GM18868 (cell line): ENCODE measurements at regions not wholly inside any gene's neighbourhood (a gene's known extent, or its start where the extent isn't known, plus 50 kb on each side); places are given as distances from the start of the nearest gene placed in this dataset.
A peak's percentile ranks its signal among the peaks of the same experiment; 100 is the strongest.

Source experiments
- ATAC-seq: cut with Tn5 transposase; IDR thresholded peaks from one replicate; pipeline ENCODE4 v1.9.1; 2021; ENCODE audit warnings: mild to moderate bottlenecking, moderate library complexity; ENCODE audit not compliant: unreplicated experiment

DNA sequence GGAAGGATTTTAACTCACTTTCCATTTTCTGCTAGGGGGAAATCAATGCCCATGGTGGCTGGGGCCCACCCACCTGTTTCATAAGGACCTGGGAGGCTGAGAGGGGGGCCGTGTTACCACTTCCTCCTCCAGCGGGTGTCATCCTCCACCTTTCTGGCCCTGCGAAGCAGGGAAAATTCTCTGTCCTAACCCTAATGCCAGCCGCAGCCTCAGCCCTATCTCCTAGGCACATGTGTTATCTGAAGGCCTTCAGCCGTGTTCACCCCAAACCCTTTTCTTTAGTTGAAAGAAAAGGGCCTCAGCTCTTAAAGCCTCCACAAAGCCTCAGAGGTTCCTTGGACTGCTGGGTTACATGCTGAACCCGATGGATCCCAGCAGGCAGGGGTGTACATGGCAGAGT lies 55.4 kb upstream of the NECTIN1 start:
- no peak for ATAC-seq

DNA sequence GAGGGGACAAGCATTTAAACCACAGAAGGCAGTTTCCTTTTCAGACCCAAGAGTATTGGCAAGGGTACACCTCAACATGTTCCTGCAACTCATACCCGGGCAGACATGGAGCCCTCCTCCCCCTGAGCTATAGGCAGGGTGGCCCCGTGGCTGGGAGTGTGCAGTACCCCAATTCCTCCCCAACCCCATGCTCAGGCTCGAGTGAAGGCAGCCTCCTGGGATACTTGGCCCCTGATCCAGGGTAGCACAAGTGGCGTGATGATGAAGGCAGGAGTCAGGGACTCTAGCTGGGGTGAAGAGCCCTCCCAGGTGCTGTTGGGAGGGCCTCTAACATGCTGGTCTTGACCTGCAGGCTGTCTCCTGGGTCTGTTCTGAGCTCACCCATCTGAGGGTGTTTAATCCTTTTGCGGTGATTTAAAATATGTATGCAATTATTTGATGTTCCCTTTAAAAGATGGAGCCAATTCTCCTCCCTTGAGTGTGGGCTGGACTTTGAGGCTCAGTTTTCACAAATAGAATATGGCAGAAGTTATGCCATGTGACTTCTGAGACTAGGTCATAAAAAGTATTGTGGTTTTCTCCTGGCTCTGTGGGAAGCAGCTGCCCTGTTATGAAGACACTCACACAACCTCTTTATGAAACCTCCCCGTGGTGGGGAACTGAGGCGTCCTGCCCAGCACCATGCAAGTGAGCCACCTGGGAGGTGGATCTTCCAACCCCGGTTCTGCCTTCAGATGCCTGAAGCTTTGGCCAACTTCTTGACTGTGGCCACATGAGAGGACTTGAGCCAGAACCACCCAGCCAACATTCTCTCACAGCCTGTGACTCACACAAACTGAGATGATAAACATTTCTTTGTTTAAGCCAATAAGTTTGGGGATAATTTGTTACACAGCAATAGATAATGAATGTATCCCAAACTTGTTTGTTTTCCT lies 54.7 kb upstream of the NECTIN1 start:
- ATAC-seq, result no peak

DNA sequence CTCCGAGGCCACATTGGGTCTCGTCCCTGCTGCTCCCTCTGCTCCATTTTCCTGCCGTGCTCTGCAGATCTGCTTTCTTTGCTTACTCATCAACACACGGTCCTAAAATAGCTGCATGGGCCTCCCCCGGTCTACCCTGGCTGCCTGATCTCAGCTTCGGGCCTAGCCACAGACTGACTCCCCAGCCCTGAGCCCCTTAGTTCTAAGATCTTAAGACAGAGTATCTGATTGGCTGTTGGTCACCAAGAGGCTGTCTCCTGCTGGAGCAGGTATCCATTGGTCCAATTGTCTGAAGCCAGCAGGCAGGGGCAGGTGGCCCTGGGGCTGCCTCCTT lies 53.7 kb upstream of the NECTIN1 start:
- peak; percentile 56 for ATAC-seq

DNA sequence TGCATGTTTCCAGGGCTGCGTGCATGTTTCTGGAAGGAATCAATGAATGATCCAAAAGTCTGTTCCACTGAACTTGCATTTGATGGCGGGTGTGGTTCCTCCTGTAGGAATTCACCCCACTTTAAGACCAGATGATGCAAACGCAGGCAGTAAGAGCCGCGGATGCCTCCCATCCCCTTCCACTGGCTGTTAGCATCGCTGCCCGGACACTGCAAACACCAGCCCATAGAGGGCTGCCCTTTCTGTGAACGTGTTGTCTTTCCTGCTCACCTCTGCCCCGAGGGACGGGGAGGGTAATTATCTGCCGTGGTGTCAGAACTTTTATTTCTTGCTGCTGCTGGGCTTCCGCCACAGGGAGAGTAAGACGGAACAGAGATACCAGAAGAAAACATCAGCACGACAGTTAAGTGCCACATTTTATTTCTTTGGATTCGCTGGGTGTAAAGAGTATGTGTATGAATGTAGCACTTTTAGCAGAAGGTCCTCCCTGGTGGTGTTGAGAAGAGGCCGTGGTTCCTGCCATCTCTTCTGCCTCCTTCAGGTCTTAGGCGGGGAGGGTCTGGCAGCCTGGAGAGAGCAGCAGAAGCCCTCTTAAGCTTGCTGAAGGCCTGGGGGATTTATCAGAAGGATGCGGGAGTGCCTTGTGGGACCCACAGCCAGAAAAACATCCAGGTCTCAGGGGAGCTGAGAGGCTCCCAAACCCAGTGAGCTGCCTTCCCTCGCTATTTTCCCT lies 53.2 kb upstream of the NECTIN1 start:
- no peak for ATAC-seq

DNA sequence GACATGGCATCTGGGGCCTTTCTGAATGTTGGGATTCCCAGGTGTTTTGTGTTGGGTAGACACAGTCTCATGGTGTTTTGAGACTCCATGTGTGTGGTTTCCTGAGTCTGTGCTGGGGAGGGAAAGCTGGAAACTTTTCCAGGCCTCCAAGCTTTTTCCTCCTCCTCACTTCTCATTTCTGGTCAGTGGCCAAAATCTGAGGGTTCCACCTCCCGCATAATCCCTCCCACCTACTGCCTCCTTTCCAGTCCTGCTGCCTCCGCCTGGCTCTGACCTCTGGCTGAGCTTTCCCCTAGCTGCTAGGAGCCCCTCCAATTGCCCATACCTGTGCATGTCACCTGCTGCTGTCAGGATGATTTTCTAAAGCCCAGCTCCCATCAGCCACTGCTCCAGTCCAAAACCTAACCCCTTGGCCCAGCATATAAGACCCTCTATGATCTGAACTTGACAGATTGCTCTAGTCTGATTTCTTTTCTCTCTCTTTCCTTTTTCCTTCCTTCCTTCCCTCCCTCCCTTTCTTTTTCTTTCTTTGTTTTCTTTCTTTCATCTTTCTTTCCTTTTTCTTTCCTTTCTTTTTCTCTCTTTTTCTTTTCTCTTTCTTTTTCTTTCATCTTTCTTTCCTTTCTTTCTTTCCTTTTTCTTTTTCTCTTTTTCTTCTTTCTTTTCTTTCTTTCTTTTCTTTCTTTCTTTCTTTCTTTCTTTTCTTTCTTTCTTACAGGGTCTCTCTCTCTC lies 51.4 kb upstream of the NECTIN1 start:
- ATAC-seq, result no peak

DNA sequence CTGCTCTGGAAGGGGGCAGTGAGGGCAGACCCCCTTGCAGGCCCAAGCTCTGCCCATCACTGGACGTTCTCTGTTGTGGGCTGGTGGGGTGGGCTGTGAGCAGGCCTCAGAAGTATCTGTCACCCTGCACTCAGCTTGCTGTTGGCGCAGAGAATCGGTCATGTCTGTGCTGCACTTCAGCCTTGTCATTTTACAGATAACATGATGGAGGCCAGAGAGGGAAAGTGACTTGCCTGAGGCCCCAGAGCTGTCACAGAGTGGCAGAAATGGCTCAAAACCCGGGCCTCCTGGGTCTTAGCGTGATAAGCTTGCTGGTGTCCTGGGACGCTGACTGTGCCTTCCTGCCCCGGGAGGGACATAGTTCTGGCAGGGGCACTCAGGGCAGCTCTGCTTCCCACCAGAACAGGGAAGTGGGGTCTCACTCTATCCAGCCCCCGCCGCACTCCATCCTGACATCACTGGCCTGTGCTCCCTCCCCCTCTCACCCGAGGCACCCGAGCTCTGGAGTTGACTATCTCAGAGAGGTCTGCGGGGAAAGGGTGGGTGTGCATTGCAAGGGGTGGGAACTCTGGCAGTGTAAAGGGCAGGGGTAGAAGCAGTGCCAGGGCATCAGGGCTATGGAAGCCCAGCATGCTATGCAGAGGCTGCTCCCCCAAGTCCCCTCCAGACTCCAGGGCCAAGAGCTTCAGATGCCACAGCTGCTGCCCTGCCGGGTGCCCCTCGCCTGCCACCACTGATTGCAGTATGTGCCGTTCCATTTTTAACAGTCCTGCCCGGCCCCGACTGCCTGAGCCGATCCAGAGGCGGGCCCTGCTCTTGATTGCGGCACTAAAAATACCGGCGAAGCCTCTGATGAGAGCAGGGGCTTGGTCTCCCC lies 50.4 kb upstream of the NECTIN1 start:
- no peak for ATAC-seq
